ENCODE measurements at regions not wholly inside any gene's neighbourhood (a gene's known extent, or its start where the extent isn't known, plus 50 kb on each side); places are given as distances from the start of the nearest gene placed in this dataset.

- no peak for DNase-seq
Observed at GRCh38 chr16:6570530-6570929, 762.1 kb upstream of the RBFOX1 start.

- no peak for DNase-seq
Observed at GRCh38 chr16:6562986-6563385, 769.7 kb upstream of the RBFOX1 start.

- no peak for DNase-seq
Observed at GRCh38 chr16:6560306-6561100, 772.1 kb upstream of the RBFOX1 start.

GRCh38 chr16:6558661-6559060, 774.0 kb upstream of the RBFOX1 start:
- no peak for DNase-seq

GRCh38 chr16:6558126-6558525, 774.5 kb upstream of the RBFOX1 start:
- no peak for DNase-seq

GRCh38 chr16:6557353-6558023, 775.2 kb upstream of the RBFOX1 start:
- no peak for DNase-seq

- DNase-seq, result no peak
Observed at GRCh38 chr16:6549415-6549814, 783.2 kb upstream of the RBFOX1 start.

GRCh38 chr16:6548507-6548906, 784.1 kb upstream of the RBFOX1 start:
- no peak for DNase-seq

GRCh38 chr16:6547131-6547530, 785.5 kb upstream of the RBFOX1 start:
- no peak for DNase-seq

- no peak for DNase-seq
Observed at GRCh38 chr16:6545329-6545728, 787.3 kb upstream of the RBFOX1 start.

- no peak for DNase-seq
Observed at GRCh38 chr16:6541267-6541666, 791.4 kb upstream of the RBFOX1 start.

- no peak for DNase-seq
Observed at GRCh38 chr16:6536411-6536810, 796.2 kb upstream of the RBFOX1 start.

GRCh38 chr16:6531067-6531466, 801.6 kb upstream of the RBFOX1 start:
- DNase-seq, result no peak

GRCh38 chr16:6528217-6528616, 804.4 kb upstream of the RBFOX1 start:
- no peak for DNase-seq

- DNase-seq, result no peak
Observed at GRCh38 chr16:6527646-6528045, 805.0 kb upstream of the RBFOX1 start.

GRCh38 chr16:6524501-6524900, 808.1 kb upstream of the RBFOX1 start:
- DNase-seq, result no peak

GRCh38 chr16:6517020-6517720, 815.5 kb upstream of the RBFOX1 start:
- no peak for DNase-seq

GRCh38 chr16:6512512-6512911, 820.1 kb upstream of the RBFOX1 start:
- DNase-seq, result no peak

GRCh38 chr16:6510261-6510660, 822.4 kb upstream of the RBFOX1 start:
- DNase-seq, result no peak

GRCh38 chr16:6499413-6499812, 833.2 kb upstream of the RBFOX1 start:
- DNase-seq, result no peak

- DNase-seq, result no peak
Observed at GRCh38 chr16:6498858-6499257, 833.8 kb upstream of the RBFOX1 start.

GRCh38 chr16:6496996-6497395, 835.6 kb upstream of the RBFOX1 start:
- no peak for DNase-seq

GRCh38 chr16:6495486-6496210, 837.0 kb upstream of the RBFOX1 start:
- no peak for DNase-seq

Data from central memory CD4-positive, alpha-beta T cell (primary cell).